CD4-positive, alpha-beta T cell treated with Interleukin-21 for 1 hour (primary cell): ENCODE measurements at regions not wholly inside any gene's neighbourhood (a gene's known extent, or its start where the extent isn't known, plus 50 kb on each side); places are given as distances from the start of the nearest gene placed in this dataset.
"Not testable (repeated sequence)": the region's sequence is repeated elsewhere in the genome, so short reads cannot be mapped to it uniquely, and the experiment has no call there.

Source experiments
- DNase-seq: peaks from one replicate; pipeline ENCODE4 v3.0.0-alpha.2; 2020

GRCh38 chr4:120290553-120290952 is 223.9 kb upstream of the MAD2L1 start:
- no peak for DNase-seq

GRCh38 chr4:120286813-120287212 is 220.2 kb upstream of the MAD2L1 start:
- DNase-seq = no peak

GRCh38 chr4:120281581-120281980 is 214.9 kb upstream of the MAD2L1 start:
- no peak for DNase-seq

GRCh38 chr4:120277391-120277790 is 210.7 kb upstream of the MAD2L1 start:
- no peak for DNase-seq

- DNase-seq = no peak
Observed at GRCh38 chr4:120266602-120267001, 200.0 kb upstream of the MAD2L1 start.

GRCh38 chr4:120263618-120264017 is 197.0 kb upstream of the MAD2L1 start:
- no peak for DNase-seq

GRCh38 chr4:120261117-120261516 is 194.5 kb upstream of the MAD2L1 start:
- no peak for DNase-seq

GRCh38 chr4:120256112-120256775 is 189.6 kb upstream of the MAD2L1 start:
- DNase-seq = not testable (repeated sequence)

- no peak for DNase-seq
Observed at GRCh38 chr4:120238277-120238973, 171.8 kb upstream of the MAD2L1 start.

- DNase-seq = no peak
Observed at GRCh38 chr4:120236873-120237272, 170.2 kb upstream of the MAD2L1 start.

GRCh38 chr4:120232050-120232449 is 165.4 kb upstream of the MAD2L1 start:
- no peak for DNase-seq

GRCh38 chr4:120228086-120228485 is 161.4 kb upstream of the MAD2L1 start:
- no peak for DNase-seq

GRCh38 chr4:120227554-120227953 is 160.9 kb upstream of the MAD2L1 start:
- no peak for DNase-seq

- no peak for DNase-seq
Observed at GRCh38 chr4:120225527-120225926, 158.9 kb upstream of the MAD2L1 start.

GRCh38 chr4:120218981-120219380 is 152.3 kb upstream of the MAD2L1 start:
- no peak for DNase-seq

GRCh38 chr4:120215350-120215749 is 148.7 kb upstream of the MAD2L1 start:
- DNase-seq = no peak

GRCh38 chr4:120211408-120212015 is 144.9 kb upstream of the MAD2L1 start:
- no peak for DNase-seq

GRCh38 chr4:120209706-120210105 is 143.1 kb upstream of the MAD2L1 start:
- no peak for DNase-seq

- DNase-seq = no peak
Observed at GRCh38 chr4:120207021-120207420, 140.4 kb upstream of the MAD2L1 start.

GRCh38 chr4:120202222-120202621 is 135.6 kb upstream of the MAD2L1 start:
- DNase-seq = no peak

- not testable (repeated sequence) for DNase-seq
Observed at GRCh38 chr4:120200573-120201110, 134.0 kb upstream of the MAD2L1 start.

- DNase-seq = no peak
Observed at GRCh38 chr4:120198411-120198810, 131.8 kb upstream of the MAD2L1 start.

GRCh38 chr4:120177603-120178002 is 111.0 kb upstream of the MAD2L1 start:
- DNase-seq = no peak

- no peak for DNase-seq
Observed at GRCh38 chr4:120175272-120175671, 108.6 kb upstream of the MAD2L1 start.
